ENCODE measurements at regions not wholly inside any gene's neighbourhood (a gene's known extent, or its start where the extent isn't known, plus 50 kb on each side); places are given as distances from the start of the nearest gene placed in this dataset.
"Not testable (repeated sequence)": the region's sequence is repeated elsewhere in the genome, so short reads cannot be mapped to it uniquely, and the experiment has no call there.

DNA sequence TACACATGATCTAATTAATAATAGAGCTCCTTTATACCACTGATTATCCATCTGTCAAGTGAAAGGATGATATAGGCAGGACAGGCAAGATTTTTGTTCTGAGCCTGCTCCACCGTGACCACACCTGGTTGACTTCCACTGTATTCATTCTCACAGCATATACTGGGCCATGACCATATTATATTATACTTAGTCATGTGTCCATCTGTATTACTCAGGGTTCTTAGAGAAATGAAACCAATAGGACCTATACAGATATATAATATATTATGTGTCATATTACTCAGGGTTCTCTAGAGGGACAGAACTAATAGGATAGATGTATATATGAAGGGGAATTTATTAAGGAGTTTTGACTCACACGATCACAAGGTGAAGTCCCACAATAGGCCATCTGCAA, 675.1 kb downstream of the GRXCR1 start:
- H3K4me1 ChIP-seq, result no peaks in the 10 kb centered on the region
- H3K9me3 ChIP-seq, result no peaks in the 10 kb centered on the region
- DNase-seq (ENCODE audit: low spot score in 2 of 2), result no peak
- H3K36me3 ChIP-seq (replicated peaks), result no peaks in the 10 kb centered on the region
- H3K27me3 ChIP-seq (ENCODE audit: low read depth), result 0 out of 2 replicates have a peak, but pooled peaks cover 4% of the 10 kb centered on the region
- in situ Hi-C loops (cut with MboI; ENCODE audit: low sequenced_read_pairs), result no loop called here
- no peak overlapping the region for H3K4me3 ChIP-seq

DNA sequence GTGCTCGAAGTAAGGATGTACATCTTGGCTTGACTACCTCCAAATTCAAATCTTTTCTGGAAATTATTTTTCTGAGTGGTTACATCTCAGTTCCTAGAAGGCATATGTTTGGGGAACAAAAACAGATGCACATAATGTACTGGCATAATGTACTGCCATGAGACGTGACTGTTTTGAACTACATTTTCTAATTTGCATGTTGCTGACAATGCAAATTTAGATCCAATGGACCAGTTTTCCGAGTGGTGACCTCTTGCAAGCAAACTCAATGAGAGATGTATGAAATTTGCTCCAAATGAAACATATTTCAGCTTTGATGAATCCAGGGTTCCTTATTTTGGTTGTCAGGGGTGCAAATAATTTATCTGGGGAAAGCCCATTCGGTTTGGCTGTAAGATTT, 694.3 kb downstream of the GRXCR1 start:
- Histone ChIP-seq H3K36me3 (replicated peaks) (no peaks in the 10 kb centered on the region), H3K4me1 (no peaks in the 10 kb centered on the region), H3K27me3 (ENCODE audit: low read depth) (no peaks in the 10 kb centered on the region), H3K9me3 (no peaks in the 10 kb centered on the region), H3K4me3 (no peak overlapping the region)
- no peak for DNase-seq (ENCODE audit: low spot score in 2 of 2)
- in situ Hi-C loops (cut with MboI; ENCODE audit: low sequenced_read_pairs), result no loop called here

DNA sequence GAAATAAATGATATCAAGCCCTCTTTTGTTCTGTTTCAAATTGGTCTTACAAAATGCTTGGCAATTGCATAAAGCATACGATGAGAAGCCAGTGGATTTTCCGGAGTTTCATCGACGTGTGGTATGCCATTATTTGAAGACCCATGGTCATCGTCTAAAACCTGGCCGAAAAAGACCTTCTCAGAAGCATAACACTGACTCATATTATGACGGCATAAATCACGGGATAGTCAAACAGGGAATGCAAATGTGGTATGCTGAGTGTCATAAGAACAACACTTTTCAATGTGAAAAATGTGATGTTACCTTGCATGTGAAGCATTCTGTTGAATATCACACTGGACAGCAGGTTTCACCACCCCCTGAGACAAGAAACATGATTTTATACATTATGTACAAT, 695.2 kb downstream of the GRXCR1 start:
- no peak for DNase-seq (ENCODE audit: low spot score in 2 of 2)
- in situ Hi-C loops (cut with MboI; ENCODE audit: low sequenced_read_pairs), result no loop called here
- no peak overlapping the region for H3K4me3 ChIP-seq
- no peaks in the 10 kb centered on the region for H3K9me3 ChIP-seq
- no peaks in the 10 kb centered on the region for H3K36me3 ChIP-seq (replicated peaks)
- no peaks in the 10 kb centered on the region for H3K4me1 ChIP-seq
- no peaks in the 10 kb centered on the region for H3K27me3 ChIP-seq (ENCODE audit: low read depth)

DNA sequence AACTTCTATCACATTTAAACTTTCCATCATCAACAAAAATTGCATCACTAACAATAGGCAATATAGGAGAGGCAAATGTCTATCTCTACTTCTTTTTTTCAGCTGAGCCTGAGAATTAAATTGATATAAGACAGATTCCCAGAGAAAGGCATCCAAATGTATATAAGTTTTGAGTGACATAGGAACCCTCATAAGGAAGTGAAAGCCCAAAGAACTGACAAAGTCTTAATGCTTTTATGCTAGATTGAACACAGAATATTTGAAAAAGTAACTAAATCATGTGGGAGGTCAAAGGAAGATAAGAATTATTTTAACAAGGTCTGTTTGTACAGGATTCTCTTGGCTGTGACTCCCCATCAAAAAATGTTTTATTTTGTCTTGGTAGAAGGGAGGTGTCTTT, 714.9 kb downstream of the GRXCR1 start:
- Histone ChIP-seq H3K36me3 (replicated peaks) (no peaks in the 10 kb centered on the region), H3K9me3 (no peaks in the 10 kb centered on the region), H3K27me3 (ENCODE audit: low read depth) (no peaks in the 10 kb centered on the region), H3K4me3 (no peak overlapping the region), H3K4me1 (no peaks in the 10 kb centered on the region)
- in situ Hi-C loops (cut with MboI; ENCODE audit: low sequenced_read_pairs), result no loop called here
- no peak for DNase-seq (ENCODE audit: low spot score in 2 of 2)

DNA sequence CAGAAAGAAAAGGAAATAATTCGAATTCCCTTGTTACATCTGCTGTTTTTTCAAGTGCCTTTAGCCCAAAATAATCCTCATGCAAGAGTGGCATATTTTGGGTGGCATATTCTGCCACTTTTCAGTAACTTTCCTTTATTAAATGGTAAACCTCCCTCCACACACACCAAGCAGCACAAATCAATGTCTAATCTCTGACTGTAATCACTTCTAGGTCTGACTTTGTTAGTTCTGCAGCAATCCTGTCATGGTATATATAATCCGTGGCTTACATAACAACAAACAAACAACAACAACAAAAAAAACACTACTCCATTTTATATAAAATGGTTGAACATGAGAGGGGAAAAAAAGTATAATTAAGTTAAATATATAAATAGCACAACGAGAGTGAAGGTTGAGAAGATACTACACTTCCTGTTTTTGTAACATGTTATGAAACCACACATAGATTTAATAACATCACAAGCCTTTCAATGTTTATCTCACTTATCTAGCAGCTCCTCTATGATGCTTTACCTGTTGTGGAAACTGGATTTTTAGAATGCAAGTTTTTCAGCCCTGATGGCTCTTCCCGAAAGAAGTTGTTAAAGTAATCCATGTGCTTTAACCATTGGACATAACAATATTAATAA, 715.4 kb downstream of the GRXCR1 start:
- in situ Hi-C loops (cut with MboI; ENCODE audit: low sequenced_read_pairs), result no loop called here
- no peaks in the 10 kb centered on the region for H3K36me3 ChIP-seq (replicated peaks)
- no peak overlapping the region for H3K4me3 ChIP-seq
- H3K27me3 ChIP-seq (ENCODE audit: low read depth), result no peaks in the 10 kb centered on the region
- no peak for DNase-seq (ENCODE audit: low spot score in 2 of 2)
- no peaks in the 10 kb centered on the region for H3K9me3 ChIP-seq
- H3K4me1 ChIP-seq, result no peaks in the 10 kb centered on the region

DNA sequence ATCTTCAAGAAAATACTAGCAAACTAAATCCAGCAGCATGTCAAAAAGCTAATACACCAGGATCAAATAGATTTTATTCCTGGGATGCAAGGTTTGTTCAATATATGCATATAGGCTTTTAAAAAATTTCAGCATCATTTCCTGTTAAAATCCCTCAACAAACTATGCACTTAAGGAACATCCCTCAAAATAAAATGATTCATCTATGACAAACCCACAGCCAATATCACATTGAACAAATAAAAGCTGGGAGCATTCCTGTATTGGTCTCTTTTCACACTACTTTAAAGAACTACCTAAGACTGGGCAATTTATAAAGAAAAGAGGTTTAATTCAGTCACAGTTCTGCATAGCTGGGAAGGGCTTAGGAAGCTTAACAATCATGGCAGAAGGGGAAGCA, 726.7 kb downstream of the GRXCR1 start:
- H3K36me3 ChIP-seq (replicated peaks), result no peaks in the 10 kb centered on the region
- H3K9me3 ChIP-seq, result no peaks in the 10 kb centered on the region
- in situ Hi-C loops (cut with MboI; ENCODE audit: low sequenced_read_pairs), result no loop called here
- no peak for DNase-seq (ENCODE audit: low spot score in 2 of 2)
- no peaks in the 10 kb centered on the region for H3K27me3 ChIP-seq (ENCODE audit: low read depth)
- no peaks in the 10 kb centered on the region for H3K4me1 ChIP-seq
- no peak overlapping the region for H3K4me3 ChIP-seq

DNA sequence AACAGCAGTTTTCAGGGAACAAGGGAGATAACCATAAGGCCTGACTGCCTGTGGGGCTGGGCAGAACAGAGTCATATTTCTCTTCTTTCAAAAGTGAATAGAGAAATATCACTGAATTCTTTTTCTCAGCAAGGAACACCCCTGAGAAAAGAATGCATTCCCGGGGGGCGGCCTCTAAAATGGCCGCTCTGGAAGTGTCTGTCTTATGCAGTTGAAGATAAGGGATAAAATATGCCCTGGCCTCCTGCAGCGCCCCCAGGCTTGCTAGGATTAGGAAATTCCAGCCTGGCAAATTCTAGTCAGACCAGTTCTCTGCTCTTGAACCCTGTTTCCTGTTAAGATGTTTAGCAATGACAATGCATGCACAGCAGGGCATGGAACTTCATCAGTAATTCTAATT, 745.4 kb downstream of the GRXCR1 start:
- H3K27me3 ChIP-seq (ENCODE audit: low read depth); DNase-seq (ENCODE audit: low spot score in 2 of 2); H3K9me3 ChIP-seq; H3K4me1 ChIP-seq; in situ Hi-C loops (cut with MboI; ENCODE audit: low sequenced_read_pairs); H3K36me3 ChIP-seq (replicated peaks); H3K4me3 ChIP-seq: not testable (repeated sequence)

DNA sequence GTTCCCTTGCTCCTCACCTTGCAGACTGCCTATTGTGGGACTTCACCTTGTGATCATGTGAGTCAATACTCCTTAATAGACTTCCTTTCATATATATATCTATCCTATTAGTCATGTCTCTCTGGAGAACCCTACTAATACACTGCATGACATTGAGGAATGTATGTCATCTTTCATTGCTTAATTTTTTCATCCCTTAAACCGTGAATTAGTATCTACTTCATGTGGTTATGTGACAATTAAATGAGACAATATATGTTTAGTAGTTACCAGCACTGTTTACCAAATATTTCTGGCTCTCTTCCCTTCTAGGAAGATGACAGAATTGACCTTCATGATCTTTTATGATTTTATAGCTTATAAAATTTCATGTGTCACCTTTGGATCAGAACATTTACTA, 759.5 kb downstream of the GRXCR1 start:
- Histone ChIP-seq H3K9me3 (no peaks in the 10 kb centered on the region), H3K27me3 (ENCODE audit: low read depth) (no peaks in the 10 kb centered on the region), H3K36me3 (replicated peaks) (no peaks in the 10 kb centered on the region), H3K4me3 (no peak overlapping the region), H3K4me1 (no peaks in the 10 kb centered on the region)
- DNase-seq (ENCODE audit: low spot score in 2 of 2), result no peak
- in situ Hi-C loops (cut with MboI; ENCODE audit: low sequenced_read_pairs), result no loop called here

DNA sequence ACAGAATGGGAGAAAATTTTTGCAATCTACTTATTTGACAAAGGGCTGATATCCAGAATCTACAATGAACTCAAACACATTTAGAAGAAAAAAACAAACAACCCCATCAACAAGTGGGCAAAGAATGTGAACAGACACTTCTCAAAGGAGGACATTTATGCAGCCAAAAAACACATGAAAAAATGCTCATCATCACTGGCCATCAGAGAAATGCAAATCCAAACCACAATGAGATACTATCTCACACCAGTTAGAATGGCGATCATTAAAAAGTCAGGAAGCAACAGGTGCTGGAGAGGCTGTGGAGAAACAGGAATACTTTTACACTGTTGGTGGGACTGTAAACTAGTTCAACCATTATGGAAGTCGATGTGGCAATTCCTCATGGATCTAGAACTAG, 767.0 kb downstream of the GRXCR1 start:
- H3K4me3 ChIP-seq; H3K9me3 ChIP-seq; H3K36me3 ChIP-seq (replicated peaks); H3K4me1 ChIP-seq; in situ Hi-C loops (cut with MboI; ENCODE audit: low sequenced_read_pairs); H3K27me3 ChIP-seq (ENCODE audit: low read depth); DNase-seq (ENCODE audit: low spot score in 2 of 2): not testable (repeated sequence)

DNA sequence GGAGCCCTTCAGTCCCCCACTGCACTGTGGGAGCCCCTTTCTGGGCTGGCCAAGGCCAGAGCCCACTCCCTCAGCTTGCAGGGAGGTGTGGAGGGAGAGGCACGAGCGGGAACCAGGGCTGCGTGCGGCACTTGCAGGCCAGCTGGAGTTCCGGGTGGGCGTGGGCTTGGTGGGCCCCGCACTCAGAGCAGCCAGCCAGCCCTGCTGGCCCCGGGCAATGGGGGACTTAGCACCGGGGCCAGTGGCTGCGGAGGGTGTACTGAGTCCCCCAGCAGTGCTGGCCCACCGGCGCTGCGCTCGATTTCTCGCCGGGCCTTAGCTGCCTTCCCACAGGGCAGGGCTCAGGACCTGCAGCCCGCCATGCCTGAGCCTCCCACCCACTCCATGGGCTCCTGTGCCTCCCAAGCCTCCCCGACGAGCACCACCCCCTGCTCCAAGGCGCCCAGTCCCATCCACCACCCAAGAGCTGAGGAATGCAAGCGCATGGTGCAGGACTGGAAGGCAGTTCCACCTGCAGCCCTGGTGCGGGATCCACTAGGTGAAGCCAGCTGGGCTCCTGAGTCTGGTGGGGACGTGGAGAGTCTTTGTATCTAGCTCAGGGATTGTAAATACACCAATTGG, 776.2 kb downstream of the KCTD8 start:
- DNase-seq (ENCODE audit: low spot score in 2 of 2); H3K4me1 ChIP-seq; H3K36me3 ChIP-seq (replicated peaks); H3K9me3 ChIP-seq; H3K27me3 ChIP-seq (ENCODE audit: low read depth); in situ Hi-C loops (cut with MboI; ENCODE audit: low sequenced_read_pairs); H3K4me3 ChIP-seq: not testable (repeated sequence)

DNA sequence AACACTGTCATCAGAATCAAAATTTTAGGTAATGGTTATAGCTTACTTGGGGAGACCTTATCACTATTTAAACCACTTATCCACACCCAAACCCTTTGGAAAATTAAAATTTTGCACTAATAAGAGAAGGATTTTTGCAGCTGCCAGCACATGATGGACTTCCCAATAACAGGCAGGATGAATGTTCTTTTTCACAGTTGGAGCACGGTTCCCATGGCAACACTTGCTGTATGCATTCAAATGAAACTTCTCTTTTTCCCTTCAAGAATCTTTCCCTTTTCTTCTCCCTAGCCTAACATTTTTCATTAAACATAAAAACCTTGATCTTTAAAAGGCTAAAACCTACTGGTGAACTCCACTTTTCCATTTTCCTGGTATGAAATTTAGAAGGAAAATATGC, 768.2 kb downstream of the KCTD8 start:
- Histone ChIP-seq H3K36me3 (replicated peaks) (no peaks in the 10 kb centered on the region), H3K9me3 (no peaks in the 10 kb centered on the region), H3K27me3 (ENCODE audit: low read depth) (no peaks in the 10 kb centered on the region), H3K4me3 (no peak overlapping the region), H3K4me1 (no peaks in the 10 kb centered on the region)
- in situ Hi-C loops (cut with MboI; ENCODE audit: low sequenced_read_pairs), result no loop called here
- DNase-seq (ENCODE audit: low spot score in 2 of 2), result no peak

DNA sequence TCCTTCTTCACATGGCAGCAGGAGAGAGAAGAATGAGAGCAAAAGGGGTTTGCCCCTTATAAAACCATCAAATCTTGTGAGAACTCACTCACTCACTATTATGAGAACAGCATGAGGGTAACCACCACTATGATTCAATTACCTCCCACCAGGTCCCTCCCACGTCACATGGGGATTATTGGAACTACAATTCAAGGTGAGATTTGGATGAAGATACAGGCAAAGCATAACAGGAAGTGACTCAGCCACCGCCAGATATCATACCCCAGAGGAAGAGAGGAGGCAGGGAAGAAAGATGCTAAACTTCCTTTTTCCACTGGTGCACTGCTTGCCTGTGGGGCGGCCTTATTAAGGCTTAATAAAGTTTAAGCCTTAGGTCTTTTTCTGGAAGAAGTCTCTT, 766.1 kb downstream of the KCTD8 start:
- H3K27me3 ChIP-seq (ENCODE audit: low read depth), result no peaks in the 10 kb centered on the region
- in situ Hi-C loops (cut with MboI; ENCODE audit: low sequenced_read_pairs), result no loop called here

DNA sequence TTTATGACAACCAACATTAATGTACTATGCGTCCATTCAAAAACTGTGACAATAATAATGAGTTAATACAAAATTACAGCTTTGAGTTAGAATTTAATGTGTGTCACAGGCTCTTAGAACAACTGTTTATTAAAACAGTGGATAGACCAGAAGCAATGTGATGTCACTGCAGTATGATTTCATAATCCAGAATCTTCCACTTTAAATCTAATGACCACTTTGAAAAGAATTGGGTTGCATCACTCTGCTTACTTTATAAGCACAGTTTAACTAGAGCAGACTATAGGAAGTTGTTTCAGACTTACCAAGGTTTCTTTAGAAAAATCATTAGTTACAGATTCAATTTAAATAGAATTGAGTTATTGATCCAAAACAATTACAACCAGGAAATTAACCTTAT, 758.5 kb downstream of the KCTD8 start:
- DNase-seq (ENCODE audit: low spot score in 2 of 2), result no peak
- no peaks in the 10 kb centered on the region for H3K4me1 ChIP-seq
- H3K4me3 ChIP-seq, result no peak overlapping the region
- no peaks in the 10 kb centered on the region for H3K36me3 ChIP-seq (replicated peaks)
- no peaks in the 10 kb centered on the region for H3K9me3 ChIP-seq
- in situ Hi-C loops (cut with MboI; ENCODE audit: low sequenced_read_pairs), result no loop called here
- no peaks in the 10 kb centered on the region for H3K27me3 ChIP-seq (ENCODE audit: low read depth)

More for the DNA sequence above, 766.1 kb downstream of the KCTD8 start:
- H3K9me3 ChIP-seq, result no peaks in the 10 kb centered on the region
- no peak overlapping the region for H3K4me3 ChIP-seq
- no peak for DNase-seq (ENCODE audit: low spot score in 2 of 2)
- no peaks in the 10 kb centered on the region for H3K4me1 ChIP-seq
- no peaks in the 10 kb centered on the region for H3K36me3 ChIP-seq (replicated peaks)

DNA sequence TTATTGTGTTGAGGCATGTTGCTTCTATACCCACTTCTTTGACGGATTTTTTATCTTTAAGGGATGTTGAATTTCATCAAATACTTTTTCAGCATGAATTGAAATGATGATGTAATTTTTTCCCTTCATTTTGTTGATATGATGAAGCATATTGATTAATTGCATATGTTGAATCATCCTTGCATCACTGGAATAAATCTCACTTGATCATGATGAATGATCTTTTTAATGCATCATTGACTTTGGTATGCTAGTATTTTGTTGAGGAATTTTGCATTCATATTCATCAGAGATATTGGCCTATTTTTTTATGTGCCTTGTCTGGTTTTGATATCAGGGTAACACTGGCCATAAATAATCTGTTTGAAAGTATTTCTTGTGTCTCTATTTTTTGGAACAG, 754.7 kb downstream of the KCTD8 start:
- no peak for DNase-seq (ENCODE audit: low spot score in 2 of 2)
- H3K4me3 ChIP-seq, result no peak overlapping the region
- H3K36me3 ChIP-seq (replicated peaks), result no peaks in the 10 kb centered on the region
- no peaks in the 10 kb centered on the region for H3K9me3 ChIP-seq
- in situ Hi-C loops (cut with MboI; ENCODE audit: low sequenced_read_pairs), result no loop called here
- no peaks in the 10 kb centered on the region for H3K4me1 ChIP-seq
- H3K27me3 ChIP-seq (ENCODE audit: low read depth), result no peaks in the 10 kb centered on the region

DNA sequence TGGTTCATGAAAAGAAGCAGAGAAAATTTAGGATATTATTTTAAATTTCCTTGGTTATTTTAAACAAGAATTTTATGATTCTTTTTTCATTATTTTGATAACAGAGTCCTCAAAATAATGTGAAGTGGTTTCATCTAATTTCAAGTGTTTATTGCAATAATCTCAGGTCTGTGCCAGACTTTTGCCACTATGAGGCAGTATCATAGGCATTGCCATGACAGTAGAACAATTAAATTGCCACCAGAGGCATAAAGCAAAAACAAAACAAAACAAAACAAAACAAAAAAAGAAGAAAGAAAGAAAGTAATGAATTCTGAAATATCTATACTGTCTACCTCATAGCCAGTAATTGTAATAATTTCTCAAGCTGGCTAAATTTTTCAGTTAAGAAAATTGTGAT, 739.2 kb downstream of the KCTD8 start:
- Histone ChIP-seq H3K27me3 (ENCODE audit: low read depth) (no peaks in the 10 kb centered on the region), H3K4me1 (no peaks in the 10 kb centered on the region), H3K4me3 (no peak overlapping the region), H3K36me3 (replicated peaks) (no peaks in the 10 kb centered on the region), H3K9me3 (no peaks in the 10 kb centered on the region)
- in situ Hi-C loops (cut with MboI; ENCODE audit: low sequenced_read_pairs), result no loop called here
- DNase-seq (ENCODE audit: low spot score in 2 of 2), result no peak

All from HAP-1 (cell line).